ENCODE measurements at regions not wholly inside any gene's neighbourhood (a gene's known extent, or its start where the extent isn't known, plus 50 kb on each side); places are given as distances from the start of the nearest gene placed in this dataset.
"Not testable (repeated sequence)": the region's sequence is repeated elsewhere in the genome, so short reads cannot be mapped to it uniquely, and the experiment has no call there.

DNA sequence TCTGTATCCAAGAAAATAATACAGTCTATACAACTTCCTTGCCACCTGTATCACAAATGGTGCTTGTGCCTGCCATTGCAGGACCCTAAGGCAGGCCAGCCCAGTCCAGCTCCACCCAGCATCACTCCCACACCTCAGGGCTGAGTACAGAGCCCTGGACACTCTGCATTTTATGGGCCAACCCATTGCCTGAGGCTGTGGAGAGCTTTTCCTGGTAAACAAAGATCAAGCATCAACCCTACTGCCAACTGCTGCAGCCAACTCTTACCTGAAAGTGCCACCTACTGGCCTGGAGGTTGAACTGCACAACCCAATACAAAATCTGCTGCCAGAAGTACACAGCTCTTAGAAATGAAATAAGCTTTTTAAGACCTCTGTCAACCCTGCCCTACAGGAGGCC lies 1082.2 kb downstream of the NAALADL2 start:
- in situ Hi-C loops (cut with MboI; ENCODE audit: low pct_unique_long_range_greater_than_20kb, low sequenced_read_pairs, unreplicated experiment): no loop called here
- DNase-seq (ENCODE audit: low spot score): peak; percentile 33

DNA sequence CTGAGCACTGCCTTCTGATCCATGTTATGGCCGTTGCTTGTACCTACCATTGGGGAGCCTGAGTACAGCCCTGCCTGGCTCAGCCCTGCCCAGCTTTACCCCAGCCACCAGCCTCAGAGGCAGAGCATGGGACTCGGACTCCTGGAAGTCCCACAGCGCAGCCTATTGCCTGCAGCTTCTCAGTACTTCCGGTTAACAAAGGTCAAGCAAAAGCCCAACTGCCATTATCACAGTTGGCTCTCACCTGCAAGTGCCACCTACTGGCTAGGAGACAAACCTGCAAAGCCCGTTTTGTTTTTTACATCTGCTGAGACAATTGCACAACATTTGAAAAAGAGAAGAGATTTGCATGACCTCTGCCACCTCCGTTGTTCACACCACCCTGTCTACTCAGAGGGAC lies 1081.7 kb downstream of the NAALADL2 start:
- in situ Hi-C loops (cut with MboI; ENCODE audit: low pct_unique_long_range_greater_than_20kb, low sequenced_read_pairs, unreplicated experiment): no loop called here
- peak; percentile 38 for DNase-seq (ENCODE audit: low spot score)
- TF ChIP-seq, protein P1, sequence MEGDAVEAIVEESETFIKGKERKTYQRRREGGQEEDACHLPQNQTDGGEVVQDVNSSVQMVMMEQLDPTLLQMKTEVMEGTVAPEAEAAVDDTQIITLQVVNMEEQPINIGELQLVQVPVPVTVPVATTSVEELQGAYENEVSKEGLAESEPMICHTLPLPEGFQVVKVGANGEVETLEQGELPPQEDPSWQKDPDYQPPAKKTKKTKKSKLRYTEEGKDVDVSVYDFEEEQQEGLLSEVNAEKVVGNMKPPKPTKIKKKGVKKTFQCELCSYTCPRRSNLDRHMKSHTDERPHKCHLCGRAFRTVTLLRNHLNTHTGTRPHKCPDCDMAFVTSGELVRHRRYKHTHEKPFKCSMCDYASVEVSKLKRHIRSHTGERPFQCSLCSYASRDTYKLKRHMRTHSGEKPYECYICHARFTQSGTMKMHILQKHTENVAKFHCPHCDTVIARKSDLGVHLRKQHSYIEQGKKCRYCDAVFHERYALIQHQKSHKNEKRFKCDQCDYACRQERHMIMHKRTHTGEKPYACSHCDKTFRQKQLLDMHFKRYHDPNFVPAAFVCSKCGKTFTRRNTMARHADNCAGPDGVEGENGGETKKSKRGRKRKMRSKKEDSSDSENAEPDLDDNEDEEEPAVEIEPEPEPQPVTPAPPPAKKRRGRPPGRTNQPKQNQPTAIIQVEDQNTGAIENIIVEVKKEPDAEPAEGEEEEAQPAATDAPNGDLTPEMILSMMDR (IDR thresholded peaks at IDR 0.05; ENCODE audit: extremely low read depth, insufficient read depth, missing control alignments): peak; percentile 37

More for the DNA sequence above, 1082.2 kb downstream of the NAALADL2 start:
- TF ChIP-seq, protein P1 (IDR thresholded peaks at IDR 0.05; ENCODE audit: extremely low read depth, insufficient read depth, missing control alignments): peak; percentile 73

DNA sequence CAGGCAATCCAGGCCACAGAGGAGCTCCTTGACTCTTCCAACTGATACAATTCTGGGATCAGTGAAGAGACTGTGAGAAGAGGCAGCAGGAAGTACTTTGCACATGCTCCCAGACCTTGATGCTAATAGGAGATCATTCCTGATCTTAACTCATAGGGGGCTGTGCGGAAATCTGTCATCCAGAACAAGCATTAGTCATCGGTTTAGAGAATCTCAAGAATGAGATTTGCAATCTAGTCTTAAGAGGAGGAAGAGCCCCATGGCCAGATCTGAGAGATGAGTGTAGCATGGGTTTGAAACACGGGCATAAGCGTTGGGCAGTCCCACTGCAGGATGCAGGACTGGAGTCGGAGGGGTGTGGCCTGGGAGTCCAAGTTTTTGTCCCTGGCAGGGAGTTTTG lies 1081.1 kb downstream of the NAALADL2 start:
- DNase-seq (ENCODE audit: low spot score): no peak
- TF ChIP-seq, protein P1 (IDR thresholded peaks at IDR 0.05; ENCODE audit: extremely low read depth, insufficient read depth, missing control alignments): no peak
- in situ Hi-C loops (cut with MboI; ENCODE audit: low pct_unique_long_range_greater_than_20kb, low sequenced_read_pairs, unreplicated experiment): no loop called here

DNA sequence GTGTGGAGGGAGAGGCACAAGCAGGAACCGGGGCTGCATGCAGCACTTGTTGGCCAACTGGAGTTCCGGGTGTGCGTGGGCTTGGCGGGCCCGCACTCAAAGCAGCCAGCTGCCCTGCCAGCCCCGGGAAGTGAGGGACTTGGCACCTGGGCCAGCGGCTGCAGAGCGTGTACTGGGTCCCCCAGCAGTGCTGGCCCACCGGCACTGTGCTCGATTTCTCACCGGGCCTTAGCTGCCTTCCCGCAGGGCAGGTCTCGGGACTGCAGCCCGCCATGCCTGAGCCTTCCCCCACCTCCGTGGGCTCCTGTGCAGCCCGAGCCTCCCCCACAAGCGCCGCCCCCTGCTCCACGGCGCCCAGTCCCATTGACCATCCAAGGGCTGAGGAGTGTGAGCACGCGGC lies 1078.2 kb downstream of the NAALADL2 start:
- in situ Hi-C loops (cut with MboI; ENCODE audit: low pct_unique_long_range_greater_than_20kb, low sequenced_read_pairs, unreplicated experiment); DNase-seq (ENCODE audit: low spot score): not testable (repeated sequence)

DNA sequence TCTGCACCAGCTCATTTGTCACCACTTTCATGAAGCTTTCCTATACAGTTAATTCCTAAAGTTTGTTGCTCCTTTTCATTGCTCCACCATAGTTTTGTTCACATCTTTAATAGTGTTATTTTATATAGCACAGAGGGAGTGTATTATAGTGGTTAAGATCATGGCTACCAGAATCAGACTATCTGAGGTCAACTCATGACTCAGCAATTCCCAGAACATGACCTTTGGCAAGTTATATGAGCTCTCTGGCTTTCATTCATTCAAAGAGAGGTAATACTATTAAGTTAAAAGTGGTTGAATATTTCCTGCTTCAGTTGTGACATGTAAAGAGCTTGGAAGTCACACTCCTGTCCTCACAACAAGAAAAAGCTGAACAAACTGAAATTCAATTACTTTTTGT lies 1073.5 kb downstream of the NAALADL2 start:
- in situ Hi-C loops (cut with MboI; ENCODE audit: low pct_unique_long_range_greater_than_20kb, low sequenced_read_pairs, unreplicated experiment): no loop called here
- DNase-seq (ENCODE audit: low spot score): no peak
- TF ChIP-seq, protein P1 (IDR thresholded peaks at IDR 0.05; ENCODE audit: extremely low read depth, insufficient read depth, missing control alignments): no peak

DNA sequence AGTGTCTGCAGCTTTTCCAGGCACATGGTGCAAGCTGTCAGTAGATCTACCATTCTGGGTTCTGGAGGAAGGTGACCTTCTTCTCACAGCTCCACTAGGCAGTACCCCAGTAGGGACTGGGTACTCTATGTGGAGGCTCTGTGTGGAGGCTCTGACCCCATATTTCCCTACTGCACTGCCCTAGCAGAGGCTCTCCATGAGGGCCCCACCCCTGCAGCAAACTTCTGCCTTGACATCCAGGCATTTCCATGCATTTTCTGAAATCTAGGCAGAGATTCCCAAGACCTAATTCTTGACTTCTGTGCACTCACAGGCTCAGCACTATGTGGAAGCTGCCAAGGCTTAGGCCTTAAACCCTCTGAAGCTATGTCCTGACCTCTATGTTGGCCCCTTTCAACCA lies 1060.0 kb downstream of the NAALADL2 start:
- in situ Hi-C loops (cut with MboI; ENCODE audit: low pct_unique_long_range_greater_than_20kb, low sequenced_read_pairs, unreplicated experiment): no loop called here
- DNase-seq (ENCODE audit: low spot score): no peak
- TF ChIP-seq, protein P1 (IDR thresholded peaks at IDR 0.05; ENCODE audit: extremely low read depth, insufficient read depth, missing control alignments): no peak

DNA sequence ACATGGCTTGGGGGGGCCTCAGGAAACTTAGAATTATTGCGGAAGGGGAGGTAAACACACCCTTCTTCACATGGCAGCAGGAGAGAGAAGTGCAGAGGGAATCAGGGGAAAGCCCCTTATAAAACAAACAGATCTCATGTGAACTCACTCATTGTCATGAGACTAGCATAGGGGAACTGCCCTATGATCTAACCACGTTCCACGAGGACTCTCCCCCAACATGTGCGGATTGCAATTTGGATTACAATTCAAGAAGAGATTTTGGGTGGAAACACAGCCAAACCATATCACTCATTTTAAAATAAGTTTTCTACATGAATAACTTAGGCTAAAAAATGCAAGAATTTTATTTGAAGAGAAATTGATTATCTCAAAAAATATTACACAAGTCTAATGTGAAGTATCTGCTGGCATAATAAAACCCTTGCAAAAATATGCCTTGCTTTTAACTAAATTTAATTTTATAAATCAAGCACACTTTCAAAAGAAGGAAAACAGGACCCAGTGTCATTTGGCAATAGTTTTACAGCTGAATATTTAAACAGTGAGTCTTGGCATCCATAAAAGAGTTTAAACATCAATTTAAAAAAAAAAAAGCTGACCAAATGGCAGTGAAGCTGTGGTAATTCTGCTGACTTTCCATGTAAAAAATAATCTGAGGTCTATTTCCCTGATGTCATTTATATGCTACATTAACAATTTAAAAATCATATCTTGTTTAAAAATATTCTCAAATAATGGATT lies 1057.2 kb downstream of the NAALADL2 start:
- no peak for DNase-seq (ENCODE audit: low spot score)
- TF ChIP-seq, protein P1 (IDR thresholded peaks at IDR 0.05; ENCODE audit: extremely low read depth, insufficient read depth, missing control alignments): no peak
- in situ Hi-C loops (cut with MboI; ENCODE audit: low pct_unique_long_range_greater_than_20kb, low sequenced_read_pairs, unreplicated experiment): no loop called here

Data from GM13977 (cell line).